DND-41 (cell line): ENCODE measurements at regions not wholly inside any gene's neighbourhood (a gene's known extent, or its start where the extent isn't known, plus 50 kb on each side); places are given as distances from the start of the nearest gene placed in this dataset.

Source experiments
- ATAC-seq: fragments of 200-7000 bp; cut with Tn5 transposase; 3 replicates; pipeline ENCODE4 v1.9.1; 2021; ENCODE audit warnings: low read depth; ENCODE audit not compliant: insufficient read depth
- DNase-seq: peaks from one replicate; pipeline ENCODE4 v3.0.0-alpha.2; 2020
- H2AFZ ChIP-seq: 2 replicates; pipeline ENCODE4 v1.6.0; 2012; ENCODE audit warnings: low read depth, low read length
- H3K27ac ChIP-seq: 2 replicates; pipeline ENCODE4 v1.5.1; 2012; ENCODE audit warnings: low read length, inconsistent platforms
- H3K27me3 ChIP-seq: fragments of 200-600 bp; sonication (generic); 2 replicates; pipeline ENCODE4 v1.6.0; 2012; ENCODE audit warnings: low read length, mild to moderate bottlenecking, inconsistent platforms; ENCODE audit not compliant: insufficient read depth, poor library complexity
- H3K36me3 ChIP-seq: 2 replicates; pipeline ENCODE4 v1.5.1; 2012; ENCODE audit warnings: low read length, inconsistent platforms; ENCODE audit not compliant: insufficient read depth
- H3K4me1 ChIP-seq: 2 replicates; pipeline ENCODE4 v1.5.1; 2012; ENCODE audit warnings: mild to moderate bottlenecking, low read length; ENCODE audit not compliant: insufficient read depth
- H3K4me2 ChIP-seq: 2 replicates; pipeline ENCODE4 v1.6.0; 2012; ENCODE audit warnings: mild to moderate bottlenecking, moderate library complexity, low read length, inconsistent platforms; ENCODE audit not compliant: insufficient read depth
- H3K4me3 ChIP-seq, 2 experiments: fragments of 200-600 bp in 1 of 2; shearing (Covaris generic) in 1 of 2; 2 replicates each; pipeline ENCODE4 v1.5.1; 2012 to 2016; ENCODE audit warnings: inconsistent platforms in 2 of 2, low read length in 2 of 2, mild to moderate bottlenecking in 2 of 2, low read depth in 1 of 2, moderate library complexity in 1 of 2
- H3K79me2 ChIP-seq: 2 replicates; pipeline ENCODE4 v1.6.0; 2012; ENCODE audit warnings: low read length, inconsistent platforms; ENCODE audit not compliant: insufficient read depth
- H3K9ac ChIP-seq: 2 replicates; pipeline ENCODE4 v1.6.0; 2012; ENCODE audit warnings: low read depth, mild to moderate bottlenecking, inconsistent platforms, low read length, moderate library complexity
- H3K9me3 ChIP-seq: 2 replicates; pipeline ENCODE4 v1.5.1; 2012; ENCODE audit warnings: low read length, moderate library complexity, mild to moderate bottlenecking, inconsistent platforms; ENCODE audit not compliant: insufficient read depth, severe bottlenecking
- H4K20me1 ChIP-seq: 2 replicates; pipeline ENCODE4 v1.6.0; 2012; ENCODE audit warnings: low read length; ENCODE audit not compliant: insufficient read depth
- EZH2 ChIP-seq: IDR thresholded peaks from 3 replicates; pipeline ENCODE4 v1.6.1; 2012; ENCODE audit warnings: borderline replicate concordance, low read depth, mild to moderate bottlenecking, moderate library complexity, low read length, inconsistent platforms; ENCODE audit not compliant: severe bottlenecking
- TF ChIP-seq, protein P1 (sequence below): IDR thresholded peaks from 2 replicates; pipeline ENCODE4 v1.5.1; 2012; ENCODE audit warnings: borderline replicate concordance, low read length, moderate library complexity, mild to moderate bottlenecking; ENCODE audit not compliant: poor library complexity, severe bottlenecking; ENCODE audit errors: extremely low read depth

DNA sequence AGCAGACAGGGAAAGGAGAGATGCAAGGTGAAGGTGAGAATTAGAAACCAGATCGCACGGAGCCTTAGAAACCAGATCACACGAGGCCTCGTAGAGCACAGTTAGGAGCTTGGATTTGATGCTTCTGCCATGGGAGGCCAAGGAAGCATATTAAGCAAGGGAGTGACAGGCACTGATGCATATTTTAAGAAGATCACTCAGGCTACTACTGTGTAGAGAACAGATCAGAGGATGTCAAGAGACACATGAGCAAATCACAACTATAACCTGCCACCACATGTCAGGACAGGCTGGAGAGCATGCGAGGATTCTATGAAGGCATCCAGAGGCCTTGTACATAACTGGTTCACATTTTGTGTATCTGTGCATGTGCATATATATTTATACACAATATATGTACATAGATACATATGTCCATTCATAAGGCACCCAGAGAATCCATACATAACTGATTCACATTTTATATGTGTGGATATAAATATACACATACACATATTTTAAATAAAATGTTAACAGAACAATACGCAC lies 99.6 kb upstream of the FHIT start:
- Histone ChIP-seq H3K79me2 (no peaks in the 10 kb centered on the region), H3K36me3 (no peaks in the 10 kb centered on the region), H4K20me1 (no peaks in the 10 kb centered on the region), H3K27ac (no peak overlapping the region), H3K9me3 (no peaks in the 10 kb centered on the region), H3K4me1 (no peaks in the 10 kb centered on the region), H3K27me3 (no peaks in the 10 kb centered on the region), H3K9ac (no peak overlapping the region), H2AFZ (no peak overlapping the region), H3K4me2 (no peak overlapping the region), H3K4me3 (no peak overlapping the region)
- ATAC-seq (no peak), DNase-seq (no peak)
- TF ChIP-seq, protein P1, sequence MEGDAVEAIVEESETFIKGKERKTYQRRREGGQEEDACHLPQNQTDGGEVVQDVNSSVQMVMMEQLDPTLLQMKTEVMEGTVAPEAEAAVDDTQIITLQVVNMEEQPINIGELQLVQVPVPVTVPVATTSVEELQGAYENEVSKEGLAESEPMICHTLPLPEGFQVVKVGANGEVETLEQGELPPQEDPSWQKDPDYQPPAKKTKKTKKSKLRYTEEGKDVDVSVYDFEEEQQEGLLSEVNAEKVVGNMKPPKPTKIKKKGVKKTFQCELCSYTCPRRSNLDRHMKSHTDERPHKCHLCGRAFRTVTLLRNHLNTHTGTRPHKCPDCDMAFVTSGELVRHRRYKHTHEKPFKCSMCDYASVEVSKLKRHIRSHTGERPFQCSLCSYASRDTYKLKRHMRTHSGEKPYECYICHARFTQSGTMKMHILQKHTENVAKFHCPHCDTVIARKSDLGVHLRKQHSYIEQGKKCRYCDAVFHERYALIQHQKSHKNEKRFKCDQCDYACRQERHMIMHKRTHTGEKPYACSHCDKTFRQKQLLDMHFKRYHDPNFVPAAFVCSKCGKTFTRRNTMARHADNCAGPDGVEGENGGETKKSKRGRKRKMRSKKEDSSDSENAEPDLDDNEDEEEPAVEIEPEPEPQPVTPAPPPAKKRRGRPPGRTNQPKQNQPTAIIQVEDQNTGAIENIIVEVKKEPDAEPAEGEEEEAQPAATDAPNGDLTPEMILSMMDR: no peak
- TF ChIP-seq EZH2: no peak

DNA sequence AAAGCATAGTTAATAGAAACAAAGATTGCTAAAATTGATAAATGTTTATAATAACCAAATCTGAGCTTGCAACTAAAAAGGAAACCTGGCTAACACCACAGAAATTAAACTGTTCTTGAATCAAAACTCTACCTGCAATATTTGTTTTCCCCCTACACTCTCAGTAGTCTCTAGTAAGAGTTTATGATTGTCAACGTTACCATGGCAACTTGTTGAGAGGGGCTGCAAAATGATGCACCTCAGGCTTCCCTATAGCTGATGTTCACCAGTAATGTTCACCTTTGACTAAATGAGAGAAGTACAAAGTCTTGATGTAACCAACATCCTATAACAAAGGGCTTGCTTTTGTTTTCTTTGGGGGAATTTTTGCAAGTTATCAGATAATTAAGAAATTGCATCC lies 101.1 kb upstream of the FHIT start:
- no peaks in the 10 kb centered on the region for H3K79me2 ChIP-seq
- H3K4me1 ChIP-seq: no peaks in the 10 kb centered on the region
- no peak overlapping the region for H3K4me2 ChIP-seq
- no peak overlapping the region for H2AFZ ChIP-seq
- no peaks in the 10 kb centered on the region for H3K9me3 ChIP-seq
- H3K27me3 ChIP-seq: no peaks in the 10 kb centered on the region
- no peak overlapping the region for H3K9ac ChIP-seq
- DNase-seq: no peak
- no peak overlapping the region for H3K27ac ChIP-seq
- no peaks in the 10 kb centered on the region for H4K20me1 ChIP-seq
- H3K36me3 ChIP-seq: no peaks in the 10 kb centered on the region
- no peak for TF ChIP-seq EZH2
- TF ChIP-seq, protein P1: no peak
- no peak for ATAC-seq
- no peak overlapping the region for H3K4me3 ChIP-seq

DNA sequence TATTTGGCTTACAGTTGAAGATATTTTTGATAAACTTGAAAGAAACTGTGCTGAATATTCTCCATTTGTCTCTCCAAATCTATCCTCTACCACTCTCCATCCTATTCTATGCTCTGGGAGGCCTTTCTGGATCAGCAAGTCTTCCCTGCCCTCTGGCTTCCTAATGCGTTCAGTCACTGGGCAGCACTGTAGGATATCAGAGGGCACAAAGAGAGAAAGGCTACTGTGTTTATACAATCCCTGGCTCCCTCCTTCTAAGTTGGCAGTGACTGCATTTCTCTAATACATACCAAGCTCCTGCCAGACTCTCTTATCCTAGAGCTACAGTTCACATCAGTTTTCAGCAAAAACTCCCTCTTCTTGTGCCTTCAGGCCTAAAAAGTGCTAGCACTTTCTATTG lies 102.1 kb upstream of the FHIT start:
- TF ChIP-seq, protein P1: no peak
- no peak for TF ChIP-seq EZH2
- Histone ChIP-seq H3K36me3 (no peaks in the 10 kb centered on the region), H3K79me2 (no peaks in the 10 kb centered on the region), H3K4me1 (no peaks in the 10 kb centered on the region), H3K4me3 (no peak overlapping the region), H3K27me3 (no peaks in the 10 kb centered on the region), H3K4me2 (no peak overlapping the region), H3K9me3 (no peaks in the 10 kb centered on the region), H3K27ac (no peak overlapping the region), H4K20me1 (no peaks in the 10 kb centered on the region), H2AFZ (no peak overlapping the region), H3K9ac (no peak overlapping the region)
- ATAC-seq (no peak), DNase-seq (no peak)

DNA sequence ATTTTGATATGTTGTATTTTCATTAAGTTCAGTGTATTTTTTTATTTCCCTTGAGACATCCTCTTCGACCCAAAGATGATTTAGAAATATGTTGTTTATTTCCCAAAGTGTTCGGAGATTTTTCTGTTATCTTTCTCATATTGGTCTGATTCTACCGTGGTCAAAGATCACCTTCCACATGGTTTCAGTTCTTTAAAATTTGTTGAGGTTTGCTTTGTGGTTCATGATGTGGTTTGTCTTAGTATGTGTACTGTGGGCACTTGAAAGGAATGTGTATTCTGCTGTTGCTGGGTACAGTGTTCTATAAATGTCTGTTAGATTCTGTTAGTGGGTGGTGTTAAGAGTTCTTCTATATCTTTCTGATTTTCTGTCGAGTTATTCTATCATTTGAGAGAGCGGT lies 103.4 kb upstream of the FHIT start:
- H3K9me3 ChIP-seq: no peaks in the 10 kb centered on the region
- no peak overlapping the region for H3K9ac ChIP-seq
- no peak for DNase-seq
- no peak for ATAC-seq
- H4K20me1 ChIP-seq: no peaks in the 10 kb centered on the region
- TF ChIP-seq EZH2: no peak
- TF ChIP-seq, protein P1: no peak
- no peak overlapping the region for H2AFZ ChIP-seq
- no peak overlapping the region for H3K4me2 ChIP-seq
- H3K79me2 ChIP-seq: no peaks in the 10 kb centered on the region
- H3K4me1 ChIP-seq: no peaks in the 10 kb centered on the region
- H3K36me3 ChIP-seq: no peaks in the 10 kb centered on the region
- H3K27me3 ChIP-seq: no peaks in the 10 kb centered on the region
- no peak overlapping the region for H3K4me3 ChIP-seq
- H3K27ac ChIP-seq: no peak overlapping the region
